Caco-2 (cell line): ENCODE measurements at regions not wholly inside any gene's neighbourhood (a gene's known extent, or its start where the extent isn't known, plus 50 kb on each side); places are given as distances from the start of the nearest gene placed in this dataset.

Source experiments
- BruUV-seq: library from RNA; stranded (reverse); fragments of 400-500 nt; replicated peaks from 2 replicates; lab custom pipeline; 2021; lab: Mats Ljungman, UMichigan
- CTCF ChIA-PET: fragments of 300-600 bp; sonication (Branson Sonifier 250); formaldehyde crosslinking; loops from one replicate; lab custom pipeline; 2022; ENCODE audit warnings: antibody characterized with exemption; lab: Charles Lee
- POLR2A ChIA-PET: fragments of 300-600 bp; sonication (Branson Sonifier 250); formaldehyde crosslinking; loops from one replicate; lab custom pipeline; 2022; ENCODE audit warnings: antibody characterized with exemption; lab: Charles Lee
- DNase-seq, 2 experiments: peaks; one replicate each; pipeline versions ENCODE4 v3.0.0 to v3.0.0-alpha.2; 2020 to 2022
- H3K27me3 ChIP-seq: replicated peaks from 2 replicates; pipeline ENCODE4 v1.6.0; 2011; ENCODE audit warnings: low read length; ENCODE audit not compliant: control insufficient read depth, insufficient read depth
- H3K36me3 ChIP-seq: 2 replicates; pipeline ENCODE4 v1.5.1; 2011; ENCODE audit warnings: low read length; ENCODE audit not compliant: control insufficient read depth, insufficient read depth
- H3K4me1 ChIP-seq: fragments of 250-450 bp; sonication (Bioruptor Pico); 2 replicates; pipeline ENCODE4 v1.5.1; 2020; ENCODE audit warnings: mild to moderate bottlenecking
- H3K4me3 ChIP-seq: 2 replicates; pipeline ENCODE4 v1.5.1; 2011; ENCODE audit warnings: low read depth, mild to moderate bottlenecking, control low read depth, low read length
- H3K9me3 ChIP-seq: fragments of 250-450 bp; sonication (Bioruptor Pico); 2 replicates; pipeline ENCODE4 v1.5.1; 2020; ENCODE audit warnings: mild to moderate bottlenecking, moderate library complexity
- H3K27ac Mint-ChIP-seq: one replicate; pipeline ENCODE4 v1.8.0; 2022; ENCODE audit warnings: mixed read lengths; ENCODE audit not compliant: unreplicated experiment
- H3K27me3 Mint-ChIP-seq: one replicate; pipeline ENCODE4 v1.8.0; 2022; ENCODE audit warnings: mixed read lengths; ENCODE audit not compliant: insufficient read depth, unreplicated experiment
- H3K36me3 Mint-ChIP-seq: one replicate; pipeline ENCODE4 v1.8.0; 2022; ENCODE audit warnings: mild to moderate bottlenecking, mixed read lengths; ENCODE audit not compliant: insufficient read depth, unreplicated experiment
- H3K4me1 Mint-ChIP-seq: one replicate; pipeline ENCODE4 v1.8.0; 2022; ENCODE audit warnings: low read depth, mixed read lengths; ENCODE audit not compliant: unreplicated experiment
- H3K4me3 Mint-ChIP-seq: one replicate; pipeline ENCODE4 v1.8.0; 2022; ENCODE audit warnings: mild to moderate bottlenecking, moderate library complexity, mixed read lengths; ENCODE audit not compliant: unreplicated experiment
- H3K9me3 Mint-ChIP-seq: one replicate; pipeline ENCODE4 v1.8.0; 2022; ENCODE audit warnings: mixed read lengths; ENCODE audit not compliant: unreplicated experiment
- intact Hi-C: fragments of 100-400 bp; cut with micrococcal nuclease; formaldehyde crosslinking; loops from one replicate; pipeline ENCODE4 v1.10.0; 2022; ENCODE audit not compliant: unreplicated experiment
- TF ChIP-seq, protein P1 (sequence below), 2 experiments: fragments of 200-600 bp in 1 of 2; IDR thresholded peaks; 1 replicate in 1 of 2; 2 replicates in 1 of 2; pipeline versions ENCODE4 v1.5.1 to v1.8.0; 2011 to 2022; ENCODE audit warnings: antibody characterized with exemption in 1 of 2, control low read depth in 1 of 2, inconsistent platforms in 1 of 2, low read depth in 1 of 2, low read length in 1 of 2, mild to moderate bottlenecking in 1 of 2, moderate library complexity in 1 of 2; ENCODE audit not compliant: insufficient read depth in 1 of 2, severe bottlenecking in 1 of 2, unreplicated experiment in 1 of 2

DNA sequence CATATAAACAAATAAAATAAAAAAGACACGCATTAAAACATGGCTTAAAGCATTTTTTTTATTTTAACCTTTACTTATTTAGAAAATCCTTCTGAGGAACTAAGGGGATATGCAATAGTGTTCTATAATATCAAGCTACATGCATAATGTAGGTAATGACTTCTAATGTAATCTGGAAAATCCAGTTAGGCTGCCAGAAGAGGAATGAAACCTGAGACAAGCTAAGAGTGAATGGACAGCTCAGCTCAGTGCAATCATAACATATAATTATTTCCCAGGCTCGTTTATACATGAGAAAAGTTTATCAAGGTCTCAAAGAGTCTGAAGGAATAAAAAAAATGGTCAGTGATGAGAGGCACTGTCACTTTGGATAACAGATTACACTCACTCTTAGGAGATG lies 649.0 kb upstream of the PCDH15 start:
- CTCF ChIA-PET = no interaction called here
- intact Hi-C loops = no loop called here

DNA sequence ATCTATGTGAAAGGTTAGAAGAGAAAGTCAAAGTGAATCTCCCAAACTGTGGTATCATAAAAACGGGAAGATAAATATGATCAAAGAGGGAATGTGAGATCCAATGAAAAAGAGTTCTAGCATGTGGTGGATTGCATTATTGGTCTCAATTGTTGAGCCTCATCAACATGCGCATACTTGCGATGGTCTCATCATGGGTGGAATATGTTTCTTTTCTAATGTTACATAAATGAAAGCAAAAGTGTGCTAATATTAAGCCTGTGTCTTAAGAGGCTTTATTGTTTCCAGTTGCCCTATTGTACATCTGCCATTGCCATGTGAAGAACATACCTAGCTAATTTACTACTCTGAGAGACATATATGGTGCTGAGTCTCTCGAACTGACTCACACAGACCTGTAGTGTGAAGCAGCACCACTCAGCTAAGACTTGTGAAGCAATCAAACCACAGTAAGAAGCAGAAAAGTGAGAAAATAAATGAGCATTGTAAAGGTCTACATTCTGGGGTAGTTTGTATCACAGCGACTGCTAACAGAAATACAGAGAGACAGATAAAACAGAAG lies 645.5 kb upstream of the PCDH15 start:
- no peak overlapping the region for H3K4me3 Mint-ChIP-seq
- H3K4me1 Mint-ChIP-seq = no peaks in the 10 kb centered on the region
- ChIA-PET CTCF (no interaction called here), POLR2A (no interaction called here)
- TF ChIP-seq, protein P1, sequence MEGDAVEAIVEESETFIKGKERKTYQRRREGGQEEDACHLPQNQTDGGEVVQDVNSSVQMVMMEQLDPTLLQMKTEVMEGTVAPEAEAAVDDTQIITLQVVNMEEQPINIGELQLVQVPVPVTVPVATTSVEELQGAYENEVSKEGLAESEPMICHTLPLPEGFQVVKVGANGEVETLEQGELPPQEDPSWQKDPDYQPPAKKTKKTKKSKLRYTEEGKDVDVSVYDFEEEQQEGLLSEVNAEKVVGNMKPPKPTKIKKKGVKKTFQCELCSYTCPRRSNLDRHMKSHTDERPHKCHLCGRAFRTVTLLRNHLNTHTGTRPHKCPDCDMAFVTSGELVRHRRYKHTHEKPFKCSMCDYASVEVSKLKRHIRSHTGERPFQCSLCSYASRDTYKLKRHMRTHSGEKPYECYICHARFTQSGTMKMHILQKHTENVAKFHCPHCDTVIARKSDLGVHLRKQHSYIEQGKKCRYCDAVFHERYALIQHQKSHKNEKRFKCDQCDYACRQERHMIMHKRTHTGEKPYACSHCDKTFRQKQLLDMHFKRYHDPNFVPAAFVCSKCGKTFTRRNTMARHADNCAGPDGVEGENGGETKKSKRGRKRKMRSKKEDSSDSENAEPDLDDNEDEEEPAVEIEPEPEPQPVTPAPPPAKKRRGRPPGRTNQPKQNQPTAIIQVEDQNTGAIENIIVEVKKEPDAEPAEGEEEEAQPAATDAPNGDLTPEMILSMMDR (IDR thresholded peaks at IDR 0.05; ENCODE audit: insufficient read depth in 1 of 2, low read depth in 1 of 2, low read length in 1 of 2, severe bottlenecking in 1 of 2, unreplicated experiment in 1 of 2) = no peak
- H3K36me3 Mint-ChIP-seq = no peaks in the 10 kb centered on the region
- Histone ChIP-seq H3K9me3 (no peaks in the 10 kb centered on the region), H3K36me3 (no peaks in the 10 kb centered on the region), H3K4me3 (no peak overlapping the region), H3K4me1 (no peaks in the 10 kb centered on the region), H3K27me3 (no peaks in the 10 kb centered on the region)
- DNase-seq = no peak
- H3K9me3 Mint-ChIP-seq = no peaks in the 10 kb centered on the region
- no TSS peak for BruUV-seq
- intact Hi-C loops = no loop called here
- H3K27ac Mint-ChIP-seq = no peak overlapping the region
- no peaks in the 10 kb centered on the region for H3K27me3 Mint-ChIP-seq

More for the DNA sequence above, 649.0 kb upstream of the PCDH15 start:
- BruUV-seq = no TSS peak
- H3K27me3 Mint-ChIP-seq = no peaks in the 10 kb centered on the region
- H3K36me3 ChIP-seq = no peaks in the 10 kb centered on the region
- no peak overlapping the region for H3K4me3 Mint-ChIP-seq
- H3K4me1 Mint-ChIP-seq = no peaks in the 10 kb centered on the region
- no peaks in the 10 kb centered on the region for H3K27me3 ChIP-seq
- H3K27ac Mint-ChIP-seq = no peak overlapping the region
- H3K9me3 Mint-ChIP-seq = no peaks in the 10 kb centered on the region
- DNase-seq = no peak
- H3K4me1 ChIP-seq = no peaks in the 10 kb centered on the region
- POLR2A ChIA-PET = no interaction called here
- TF ChIP-seq, protein P1 (IDR thresholded peaks at IDR 0.05; ENCODE audit: insufficient read depth in 1 of 2, low read depth in 1 of 2, low read length in 1 of 2, severe bottlenecking in 1 of 2, unreplicated experiment in 1 of 2) = no peak
- H3K9me3 ChIP-seq = no peaks in the 10 kb centered on the region
- H3K36me3 Mint-ChIP-seq = no peaks in the 10 kb centered on the region
- no peak overlapping the region for H3K4me3 ChIP-seq

DNA sequence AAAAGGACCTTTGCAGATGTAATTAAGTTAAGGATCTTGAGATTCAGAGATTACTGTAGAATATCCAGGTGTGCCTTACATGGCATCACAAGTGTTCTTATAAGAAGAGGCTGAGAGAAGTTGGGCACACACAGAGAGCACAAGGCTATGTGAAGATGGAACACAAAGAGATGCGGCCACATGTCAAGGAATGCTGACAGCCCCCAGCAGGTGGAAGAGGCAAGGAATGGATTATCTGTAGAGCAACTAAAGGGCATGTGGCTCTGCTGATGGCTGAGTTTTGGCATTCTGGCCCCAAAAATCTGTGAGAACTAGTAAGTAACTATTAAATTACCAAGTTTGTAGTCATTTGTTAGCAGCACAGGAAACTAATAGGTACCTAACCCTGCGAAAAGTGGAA lies 640.7 kb upstream of the PCDH15 start:
- H3K27ac Mint-ChIP-seq = no peak overlapping the region
- intact Hi-C loops = no loop called here
- H3K4me1 ChIP-seq = no peaks in the 10 kb centered on the region
- H3K4me3 Mint-ChIP-seq = no peak overlapping the region
- DNase-seq = no peak
- no peaks in the 10 kb centered on the region for H3K9me3 Mint-ChIP-seq
- H3K4me1 Mint-ChIP-seq = no peaks in the 10 kb centered on the region
- no peak overlapping the region for H3K4me3 ChIP-seq
- no peaks in the 10 kb centered on the region for H3K27me3 Mint-ChIP-seq
- no TSS peak for BruUV-seq
- no peaks in the 10 kb centered on the region for H3K36me3 ChIP-seq
- TF ChIP-seq, protein P1 (IDR thresholded peaks at IDR 0.05; ENCODE audit: insufficient read depth in 1 of 2, low read depth in 1 of 2, low read length in 1 of 2, severe bottlenecking in 1 of 2, unreplicated experiment in 1 of 2) = no peak
- POLR2A ChIA-PET = no interaction called here
- H3K27me3 ChIP-seq = no peaks in the 10 kb centered on the region
- CTCF ChIA-PET = no interaction called here
- H3K9me3 ChIP-seq = no peaks in the 10 kb centered on the region
- H3K36me3 Mint-ChIP-seq = no peaks in the 10 kb centered on the region
